Fibroblast of the aortic adventitia (primary cell): ENCODE measurements at regions not wholly inside any gene's neighbourhood (a gene's known extent, or its start where the extent isn't known, plus 50 kb on each side); places are given as distances from the start of the nearest gene placed in this dataset.

ENCODE experiments used
- DNase-seq: peaks from one replicate; pipeline ENCODE4 v3.0.0-alpha.2; 2010; ENCODE audit warnings: low read depth
- H3K4me3 ChIP-seq: 2 replicates; pipeline ENCODE4 v1.5.1; 2011; ENCODE audit warnings: low read depth, mild to moderate bottlenecking, control low read depth, low read length, moderate library complexity
- TF ChIP-seq, protein P1 (sequence below): IDR thresholded peaks from 2 replicates; pipeline ENCODE4 v1.5.1; 2011; ENCODE audit warnings: mild to moderate bottlenecking, low read length, control low read depth, inconsistent platforms; ENCODE audit not compliant: insufficient read depth

DNA sequence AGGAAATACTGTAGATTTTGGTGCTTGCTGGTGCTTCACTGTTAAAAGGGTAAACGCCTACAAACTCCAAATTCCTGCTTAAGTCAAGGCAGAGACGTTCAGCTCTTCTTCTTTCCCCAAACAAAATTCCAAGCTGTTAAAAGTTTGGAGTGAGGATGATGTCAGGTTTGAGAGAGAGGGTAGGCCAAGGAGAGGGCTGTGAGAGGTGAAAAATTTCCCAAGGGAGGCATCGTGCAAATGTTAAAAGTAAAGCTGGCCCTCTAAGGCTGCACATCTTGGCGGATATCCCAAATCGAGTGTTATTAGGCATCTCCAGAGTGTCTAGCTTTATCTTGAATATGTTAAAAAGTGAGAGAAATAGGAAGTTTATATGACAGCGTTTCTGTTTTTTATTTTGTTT lies 651.8 kb downstream of the QKI start:
- no peak overlapping the region for H3K4me3 ChIP-seq
- DNase-seq = no peak
- TF ChIP-seq, protein P1, sequence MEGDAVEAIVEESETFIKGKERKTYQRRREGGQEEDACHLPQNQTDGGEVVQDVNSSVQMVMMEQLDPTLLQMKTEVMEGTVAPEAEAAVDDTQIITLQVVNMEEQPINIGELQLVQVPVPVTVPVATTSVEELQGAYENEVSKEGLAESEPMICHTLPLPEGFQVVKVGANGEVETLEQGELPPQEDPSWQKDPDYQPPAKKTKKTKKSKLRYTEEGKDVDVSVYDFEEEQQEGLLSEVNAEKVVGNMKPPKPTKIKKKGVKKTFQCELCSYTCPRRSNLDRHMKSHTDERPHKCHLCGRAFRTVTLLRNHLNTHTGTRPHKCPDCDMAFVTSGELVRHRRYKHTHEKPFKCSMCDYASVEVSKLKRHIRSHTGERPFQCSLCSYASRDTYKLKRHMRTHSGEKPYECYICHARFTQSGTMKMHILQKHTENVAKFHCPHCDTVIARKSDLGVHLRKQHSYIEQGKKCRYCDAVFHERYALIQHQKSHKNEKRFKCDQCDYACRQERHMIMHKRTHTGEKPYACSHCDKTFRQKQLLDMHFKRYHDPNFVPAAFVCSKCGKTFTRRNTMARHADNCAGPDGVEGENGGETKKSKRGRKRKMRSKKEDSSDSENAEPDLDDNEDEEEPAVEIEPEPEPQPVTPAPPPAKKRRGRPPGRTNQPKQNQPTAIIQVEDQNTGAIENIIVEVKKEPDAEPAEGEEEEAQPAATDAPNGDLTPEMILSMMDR = no peak

DNA sequence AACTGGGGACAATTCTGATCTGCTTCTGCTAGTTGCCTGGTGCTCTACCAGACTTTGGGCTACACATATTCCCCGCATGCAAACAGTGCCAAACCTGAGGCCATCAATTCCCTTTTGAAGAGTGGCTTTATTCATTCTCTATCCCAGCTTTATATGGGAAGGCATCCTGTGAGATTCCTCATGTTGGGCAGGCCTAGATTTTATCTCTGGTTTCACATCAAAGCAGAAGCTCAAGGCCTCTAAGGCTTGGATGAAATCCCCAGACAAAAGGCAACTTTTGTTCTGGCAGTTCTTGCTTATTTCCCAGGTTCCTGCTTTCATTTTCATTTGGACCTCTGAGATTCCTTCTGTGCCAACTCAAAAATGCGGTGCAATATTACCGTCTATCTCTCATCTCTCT lies 648.8 kb downstream of the QKI start:
- no peak for DNase-seq
- TF ChIP-seq, protein P1 = no peak
- H3K4me3 ChIP-seq = no peak overlapping the region

DNA sequence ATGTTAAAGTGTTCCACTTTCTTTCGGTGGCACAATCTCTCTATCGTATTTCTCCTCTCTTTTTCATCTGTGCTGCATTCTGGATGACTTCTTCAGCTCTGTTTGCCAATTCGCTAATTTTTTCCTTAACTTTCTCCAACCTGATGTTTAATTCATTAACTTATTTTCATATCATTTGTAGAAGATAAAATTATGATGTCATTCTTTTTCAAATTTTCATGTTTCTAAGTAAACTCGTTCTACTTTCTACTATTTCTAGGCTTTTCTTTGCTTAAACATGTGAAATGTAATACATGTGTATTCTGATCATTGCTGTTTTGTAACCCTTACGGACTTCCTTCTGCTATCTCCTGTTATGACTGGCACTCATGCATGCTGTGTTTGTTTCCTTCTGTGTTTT lies 648.4 kb downstream of the QKI start:
- DNase-seq = no peak
- TF ChIP-seq, protein P1 = no peak
- no peak overlapping the region for H3K4me3 ChIP-seq

DNA sequence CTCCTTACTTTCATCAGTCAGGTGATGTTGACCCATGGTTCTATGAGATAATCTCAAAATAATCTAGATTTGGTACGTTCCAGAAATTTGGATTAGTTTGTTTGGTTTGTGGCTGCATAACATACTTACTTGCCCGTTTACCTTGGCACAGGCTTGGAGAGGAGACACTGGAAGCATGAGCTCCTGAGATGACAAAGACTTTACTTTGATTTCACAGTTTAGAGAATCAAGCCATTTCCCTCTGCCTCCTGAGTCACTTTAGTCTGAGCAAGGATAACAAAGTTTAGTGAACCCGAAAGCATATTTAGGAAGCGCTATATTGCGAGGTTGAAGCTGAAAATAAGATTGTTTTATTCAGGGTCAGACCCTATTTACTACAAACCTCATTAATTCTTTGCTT lies 643.4 kb downstream of the QKI start:
- H3K4me3 ChIP-seq = no peak overlapping the region
- DNase-seq = no peak
- TF ChIP-seq, protein P1 = no peak

DNA sequence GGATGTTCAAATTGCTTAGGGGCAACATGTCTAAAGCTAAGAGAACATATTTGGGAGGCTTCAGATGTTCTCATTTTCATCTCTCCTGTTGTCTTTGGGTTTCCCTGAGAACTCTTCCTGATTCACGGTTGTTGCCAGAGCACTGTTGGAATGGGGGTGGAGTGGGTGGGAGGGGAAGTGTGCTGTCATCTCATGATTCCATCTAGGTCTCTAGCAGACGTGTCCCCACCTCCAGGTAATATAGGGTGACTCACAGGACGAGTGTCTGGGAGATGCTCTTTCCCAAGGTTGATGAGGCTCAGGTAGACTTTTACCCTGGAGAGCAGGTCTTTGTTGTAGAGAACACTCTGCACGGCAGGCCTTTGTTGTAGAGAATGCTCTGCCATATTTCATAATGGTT lies 636.9 kb downstream of the QKI start:
- TF ChIP-seq, protein P1 = no peak
- H3K4me3 ChIP-seq = no peak overlapping the region
- no peak for DNase-seq

DNA sequence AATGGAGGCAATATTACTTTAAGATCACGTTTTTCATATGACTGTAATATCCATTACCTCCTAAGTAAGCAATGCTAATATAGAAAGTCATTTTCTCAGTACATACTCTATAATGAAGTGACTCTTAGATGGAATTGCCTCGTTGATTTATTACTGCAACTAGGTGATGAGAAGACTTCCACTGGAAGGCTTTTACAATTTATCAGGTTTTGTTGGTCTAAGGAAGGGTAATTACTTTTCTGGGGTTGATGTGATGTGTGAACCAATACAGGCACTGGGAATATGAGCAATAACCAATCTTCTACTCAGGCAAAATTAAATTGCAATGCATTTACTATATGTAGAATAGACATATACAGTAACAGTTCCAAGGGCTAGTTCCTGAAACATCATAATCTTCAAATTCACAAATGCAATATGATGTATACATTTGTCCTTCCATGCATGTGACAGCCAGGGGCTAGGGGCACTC lies 635.0 kb downstream of the QKI start:
- TF ChIP-seq, protein P1 = no peak
- no peak overlapping the region for H3K4me3 ChIP-seq

DNA sequence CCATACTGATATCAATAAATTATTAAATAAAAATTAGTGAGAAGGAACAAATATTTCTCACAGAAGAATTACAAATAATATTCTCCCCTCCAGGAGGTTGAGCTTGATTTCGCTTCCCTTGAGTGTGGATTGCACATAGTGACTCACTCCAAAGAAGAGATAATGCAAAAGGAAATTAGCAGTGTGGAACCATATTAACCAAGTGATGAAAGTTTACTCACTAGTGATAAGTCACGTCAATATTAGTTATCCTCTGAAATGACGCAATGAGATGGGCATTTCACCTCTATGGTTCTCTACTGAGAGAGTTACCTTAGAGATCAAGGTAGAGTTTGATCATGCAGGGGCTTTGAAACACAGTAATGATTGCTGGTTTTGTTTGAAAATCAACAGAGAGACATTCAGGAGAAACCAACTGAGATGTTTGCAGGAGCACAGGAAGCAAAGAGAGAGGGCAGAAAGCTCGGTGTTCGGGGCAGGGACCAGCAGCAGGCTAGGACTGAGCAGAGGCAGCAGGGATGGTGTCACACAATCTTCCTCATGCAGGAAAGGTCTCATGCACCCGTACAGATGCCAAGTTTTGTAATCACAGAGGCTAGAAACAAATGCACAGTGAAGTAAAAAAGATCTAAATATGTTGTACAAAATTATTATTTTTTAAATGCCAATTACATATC lies 634.5 kb downstream of the QKI start:
- DNase-seq = no peak
- TF ChIP-seq, protein P1 = no peak
- no peak overlapping the region for H3K4me3 ChIP-seq

More for the DNA sequence above, 635.0 kb downstream of the QKI start:
- DNase-seq = no peak
